GM18873 (cell line): ENCODE measurements at regions not wholly inside any gene's neighbourhood (a gene's known extent, or its start where the extent isn't known, plus 50 kb on each side); places are given as distances from the start of the nearest gene placed in this dataset.
"Not testable (repeated sequence)": the region's sequence is repeated elsewhere in the genome, so short reads cannot be mapped to it uniquely, and the experiment has no call there.

Experiments
- ATAC-seq: cut with Tn5 transposase; IDR thresholded peaks from one replicate; pipeline ENCODE4 v1.9.1; 2021; ENCODE audit warnings: mild to moderate bottlenecking, moderate library complexity, moderate number of reproducible peaks; ENCODE audit not compliant: unreplicated experiment, low FRiP score

DNA sequence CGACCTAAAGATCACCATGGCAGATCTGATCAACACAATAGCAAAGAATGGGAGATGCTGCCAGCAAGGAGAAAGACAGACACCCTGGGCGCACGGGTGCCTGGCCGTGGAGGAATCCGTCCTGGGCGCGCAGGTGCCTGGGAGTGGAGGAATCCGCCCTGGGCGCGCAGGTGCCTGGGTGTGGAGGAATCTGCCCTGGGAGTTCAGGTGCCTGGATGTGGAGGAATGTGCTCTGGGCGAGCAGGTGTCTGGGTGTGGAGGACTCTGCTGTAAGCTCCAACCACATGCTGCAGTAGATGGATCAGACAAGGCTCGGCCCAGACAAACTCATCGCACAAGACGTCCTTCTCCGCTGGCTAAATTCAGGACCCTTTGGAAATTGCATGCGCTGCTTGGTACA, 346.3 kb upstream of the ADARB2 start:
- no peak for ATAC-seq

DNA sequence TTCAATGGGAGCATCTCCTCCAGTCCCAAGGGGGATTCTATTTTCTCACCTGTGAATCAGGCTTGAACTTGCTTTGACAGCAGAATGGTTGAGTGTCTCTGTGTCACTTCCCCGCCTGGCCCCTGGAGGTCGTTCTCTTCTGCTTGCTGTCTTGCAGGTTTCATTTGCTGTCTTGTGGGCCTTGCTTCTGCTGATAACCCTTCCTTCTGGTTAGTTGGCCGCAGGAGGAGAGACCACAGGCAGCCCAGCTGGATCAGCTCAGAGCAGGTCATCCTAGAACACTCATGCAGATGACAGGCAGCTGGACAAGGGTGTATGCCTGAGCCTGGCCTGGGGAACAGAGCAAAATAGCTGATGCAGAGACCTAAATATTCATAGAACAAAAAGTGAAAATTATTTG, 344.2 kb upstream of the ADARB2 start:
- no peak for ATAC-seq

DNA sequence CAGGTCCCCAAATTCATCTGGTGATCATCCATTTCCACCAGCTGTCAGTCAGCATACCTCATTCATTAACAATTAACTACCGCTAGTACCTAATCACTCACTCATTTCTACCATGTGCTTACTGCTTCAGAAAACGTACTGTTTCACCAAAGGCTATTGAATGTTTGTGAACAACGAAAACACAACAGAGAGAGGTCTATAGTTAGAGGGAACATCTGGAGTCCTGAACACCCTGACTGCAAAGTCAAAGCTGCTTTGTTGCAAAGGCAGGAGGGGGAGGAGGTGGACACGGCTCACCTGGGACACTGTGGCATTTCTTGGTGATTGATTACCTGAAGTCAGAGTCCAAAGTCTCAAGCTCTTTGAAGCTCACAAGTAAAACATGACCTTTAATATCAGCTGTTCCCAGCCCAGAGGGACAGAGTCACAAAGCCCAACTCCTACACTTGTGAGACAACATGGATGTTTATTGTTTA, 342.3 kb upstream of the ADARB2 start:
- ATAC-seq = peak; percentile 74

DNA sequence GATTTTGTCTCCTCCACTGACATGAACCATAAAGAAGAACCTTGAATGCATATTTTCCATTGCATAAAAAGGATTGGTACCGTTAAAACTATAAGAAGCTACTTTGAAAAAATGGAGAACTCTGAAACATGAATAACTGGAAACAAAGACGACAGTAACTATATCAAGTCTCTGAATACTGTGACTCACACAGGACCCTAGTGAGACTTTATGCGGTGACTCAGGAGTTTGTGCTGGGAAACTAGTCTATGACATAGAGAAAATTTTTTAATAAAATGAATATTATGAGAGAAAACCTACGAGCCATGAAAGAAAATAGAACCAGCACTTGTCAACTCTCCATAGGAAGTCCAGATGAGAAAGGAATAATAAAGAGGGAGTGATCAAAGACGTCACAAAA, 339.9 kb upstream of the ADARB2 start:
- no peak for ATAC-seq

DNA sequence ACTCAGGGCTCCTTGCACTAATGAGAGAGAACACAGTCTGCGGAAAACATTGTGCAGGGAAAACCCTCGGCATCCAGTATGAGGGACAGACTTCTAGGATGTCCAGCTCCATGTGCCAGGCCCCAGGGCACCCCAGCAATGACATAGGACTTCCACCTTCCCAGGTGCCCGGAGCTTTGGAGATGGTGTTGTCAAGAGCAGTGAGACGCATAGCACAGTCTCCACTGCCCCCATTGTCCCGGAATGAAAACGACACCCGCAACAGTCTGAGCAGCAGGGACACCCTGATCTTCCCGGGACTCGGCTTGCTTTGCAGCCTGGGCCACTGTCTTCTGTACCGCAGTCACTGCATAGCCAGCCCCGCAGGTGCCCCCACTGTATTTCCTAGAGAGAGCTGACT, 339.2 kb upstream of the ADARB2 start:
- no peak for ATAC-seq

DNA sequence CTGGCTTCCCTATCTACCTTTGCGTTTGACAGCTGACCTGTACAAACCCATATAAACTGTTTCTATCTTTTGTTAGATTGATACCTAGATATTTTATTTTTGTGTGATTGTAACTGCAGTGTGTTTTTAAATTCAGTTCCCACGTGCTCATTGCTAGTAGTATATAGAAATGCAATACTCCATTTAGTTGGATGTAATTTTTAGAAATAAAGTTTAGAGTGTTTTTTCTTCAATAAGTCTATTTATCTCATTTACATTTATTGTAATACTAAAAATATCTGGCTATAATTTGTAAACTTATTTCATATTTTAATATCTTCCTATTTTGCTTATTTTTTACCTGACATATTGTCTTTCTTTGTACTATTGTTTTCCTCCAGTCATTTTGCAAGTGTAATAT, 329.7 kb upstream of the ADARB2 start:
- no peak for ATAC-seq

DNA sequence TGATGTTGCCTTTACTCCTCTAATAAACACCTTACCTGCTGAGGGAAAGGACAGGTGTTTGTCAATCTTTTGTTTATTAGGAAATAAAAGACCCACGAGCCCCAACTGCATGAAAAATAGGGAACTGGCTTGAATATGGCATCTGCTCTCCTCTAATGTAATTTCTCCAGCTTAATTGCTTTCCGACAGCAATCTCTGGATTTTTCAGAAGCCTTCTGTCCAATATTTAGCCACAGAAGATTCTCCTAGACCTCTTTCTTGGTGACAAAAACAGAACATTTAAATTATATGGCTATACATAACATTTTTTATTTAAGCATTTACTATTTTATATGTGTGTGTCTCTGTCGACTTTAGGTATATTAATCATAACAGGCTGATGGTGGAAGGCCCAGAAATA, 317.4 kb upstream of the ADARB2 start:
- ATAC-seq = no peak

DNA sequence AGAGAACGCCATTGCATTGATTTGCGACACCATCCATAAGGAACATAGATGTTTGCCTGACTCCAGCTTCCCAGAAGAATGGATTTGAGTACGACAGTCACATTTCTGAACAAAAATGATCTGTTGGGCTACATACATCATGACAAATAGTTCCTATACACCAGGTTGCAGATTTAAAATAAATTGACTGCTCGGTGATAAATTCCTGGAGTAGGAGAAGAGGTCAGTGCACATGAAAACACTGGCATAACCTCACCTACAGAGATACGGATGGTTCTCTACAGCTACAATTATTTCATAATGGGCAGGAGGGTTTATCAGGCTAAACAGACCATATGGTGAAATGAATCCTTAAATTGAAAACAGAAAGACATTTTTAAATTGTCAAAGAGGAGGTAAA, 316.5 kb upstream of the ADARB2 start:
- ATAC-seq = no peak

DNA sequence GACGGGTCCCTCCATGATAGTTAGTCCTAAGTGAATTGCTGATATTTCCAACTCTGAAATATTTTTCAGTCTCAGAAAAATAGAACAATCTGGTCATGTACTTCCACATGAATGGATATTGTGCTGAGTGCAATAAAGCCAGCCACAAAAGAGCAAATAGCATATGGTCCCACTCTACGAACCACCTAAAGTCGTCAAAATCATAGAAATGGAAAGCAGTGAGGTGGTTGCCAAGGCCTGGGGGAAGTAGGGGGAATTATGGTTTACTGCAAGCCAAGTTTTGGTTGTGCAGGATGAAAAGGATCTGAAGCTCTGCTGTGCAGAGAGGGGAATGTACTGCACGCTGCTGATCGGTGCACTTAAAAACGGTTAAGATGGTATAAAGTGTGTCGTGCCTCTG, 313.8 kb upstream of the ADARB2 start:
- ATAC-seq = no peak

DNA sequence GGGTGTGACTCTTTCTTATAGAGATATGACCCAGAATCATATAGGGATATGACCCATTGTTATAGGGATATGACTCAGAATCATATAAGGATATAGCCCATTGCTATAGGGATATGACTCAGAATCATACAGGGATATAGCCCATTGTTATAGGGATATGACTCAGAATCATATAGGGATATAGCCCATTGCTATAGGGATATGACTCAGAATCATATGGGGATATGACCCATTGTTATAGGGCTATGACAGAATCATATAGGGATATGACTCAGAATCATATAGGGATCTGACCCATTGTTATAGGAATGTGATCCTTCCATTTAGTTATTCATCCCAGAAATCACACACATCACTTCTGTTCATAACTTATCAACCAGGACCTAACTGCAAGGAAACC, 312.2 kb upstream of the ADARB2 start:
- ATAC-seq = no peak

DNA sequence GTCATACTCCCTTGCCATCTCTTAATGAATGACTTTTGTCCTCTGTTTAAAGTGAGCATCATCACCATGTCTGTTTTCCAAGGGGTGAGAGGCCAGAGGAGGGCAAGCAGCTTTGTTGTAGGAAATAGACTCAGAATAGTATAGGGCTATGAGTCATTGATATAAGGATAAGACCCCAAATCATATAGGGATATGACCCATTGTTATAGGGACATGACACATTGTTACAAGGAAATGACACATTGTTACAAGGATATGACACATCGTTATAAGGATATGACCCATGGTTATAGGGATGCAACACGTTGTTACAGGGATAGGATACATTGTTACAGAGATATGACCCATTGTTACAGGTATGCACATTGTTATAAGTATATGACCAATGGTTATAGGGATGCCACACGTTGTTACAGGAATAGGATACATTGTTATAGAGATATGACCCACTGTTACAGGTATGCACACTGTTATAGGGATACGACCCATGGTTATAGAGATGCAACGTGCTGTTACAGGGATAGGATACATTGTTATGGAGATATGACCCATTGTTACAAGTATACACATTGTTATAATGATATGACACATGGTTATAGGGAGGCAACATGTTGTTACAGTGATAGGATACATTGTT, 311.1 kb upstream of the ADARB2 start:
- no peak for ATAC-seq

DNA sequence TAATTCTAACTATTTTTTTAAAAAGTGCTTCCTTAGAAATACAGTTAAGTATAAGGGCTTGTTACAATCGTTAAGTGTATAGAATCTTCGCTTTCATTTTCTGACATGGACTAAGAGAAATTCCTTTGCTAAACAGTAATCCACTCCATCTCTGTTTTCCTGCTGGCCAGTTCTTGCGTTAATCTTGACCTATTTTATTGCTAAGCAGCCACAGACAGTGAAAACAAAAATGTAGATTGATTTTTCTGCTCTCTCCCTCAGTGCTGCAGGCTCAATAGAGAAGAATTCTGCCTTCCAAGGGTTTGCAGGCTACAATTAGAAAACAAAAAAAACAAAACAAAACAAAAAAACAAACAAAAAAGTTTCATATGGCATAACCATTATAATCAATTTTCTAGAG, 310.4 kb upstream of the ADARB2 start:
- no peak for ATAC-seq

DNA sequence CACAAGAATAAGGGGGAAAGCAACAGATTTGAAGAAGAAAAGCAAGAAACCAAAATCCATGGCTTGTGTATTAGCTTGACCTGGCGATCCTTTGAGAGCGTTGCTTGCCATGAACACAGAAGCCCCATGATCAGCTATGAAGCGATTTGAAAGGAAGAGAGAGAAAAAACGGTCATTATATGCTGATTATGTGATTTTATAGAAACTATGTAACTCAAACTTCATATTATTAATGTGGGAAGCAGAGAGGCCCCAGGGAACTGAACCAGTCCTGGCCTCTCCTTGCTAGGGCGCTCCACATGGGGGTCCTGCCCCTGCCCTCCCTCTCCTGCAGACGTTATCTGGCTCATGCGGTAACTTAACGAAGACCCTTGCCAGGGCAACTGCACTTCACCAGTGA, 306.1 kb upstream of the ADARB2 start:
- no peak for ATAC-seq

DNA sequence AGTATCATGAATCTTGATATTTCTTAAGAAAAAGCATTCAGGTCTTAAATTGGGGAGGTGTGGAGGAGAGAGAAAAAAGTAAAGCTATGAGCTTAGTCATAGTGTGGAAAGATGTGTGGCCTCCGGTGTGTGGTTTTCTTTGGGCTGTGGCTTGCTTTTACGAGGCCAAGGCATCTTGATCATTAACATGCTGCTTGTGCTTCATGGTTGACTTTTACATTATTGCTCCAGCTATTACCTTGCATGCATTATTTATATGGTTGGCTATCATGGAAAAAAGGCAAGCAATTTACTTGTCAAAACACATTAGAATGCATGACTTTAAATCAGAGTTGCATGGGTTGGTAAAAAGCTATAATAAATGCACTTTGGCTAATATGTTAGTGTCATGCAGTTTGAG, 300.7 kb upstream of the ADARB2 start:
- ATAC-seq = no peak

DNA sequence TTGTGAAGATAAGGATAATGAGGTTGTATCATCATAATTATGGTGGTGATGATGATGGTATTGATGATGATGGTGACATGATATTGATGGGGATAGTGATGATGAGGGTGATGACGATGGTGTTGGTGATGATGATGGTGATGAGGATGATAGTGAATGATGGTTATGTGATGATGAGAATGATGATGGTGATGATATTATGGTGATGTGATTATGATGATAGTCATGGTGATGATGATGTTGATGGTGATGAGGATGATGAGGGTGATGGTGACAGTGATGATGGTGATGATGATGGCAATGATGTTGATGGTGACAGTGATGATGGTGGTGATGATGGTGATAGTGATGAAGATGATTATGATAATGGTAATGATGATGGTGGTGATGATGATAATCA, 299.9 kb upstream of the ADARB2 start:
- no peak for ATAC-seq

DNA sequence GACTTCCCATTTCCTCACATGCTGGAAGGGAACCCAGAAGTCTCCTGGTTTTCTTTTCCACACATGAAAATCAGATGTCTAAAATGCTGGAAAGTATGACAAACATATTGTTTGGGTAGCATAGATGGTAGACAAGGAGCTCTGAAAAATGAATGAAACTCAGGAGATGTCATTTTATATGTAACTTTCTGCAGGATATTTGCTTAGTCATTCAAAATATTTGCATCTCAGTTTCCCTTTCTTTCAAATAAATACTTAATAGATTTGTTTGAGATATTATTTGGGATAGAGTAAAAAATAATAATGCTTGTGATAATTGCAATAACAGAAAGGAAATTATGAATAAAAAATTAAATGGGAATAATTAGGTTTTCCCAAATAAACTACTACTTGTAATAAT, 298.9 kb upstream of the ADARB2 start:
- no peak for ATAC-seq

DNA sequence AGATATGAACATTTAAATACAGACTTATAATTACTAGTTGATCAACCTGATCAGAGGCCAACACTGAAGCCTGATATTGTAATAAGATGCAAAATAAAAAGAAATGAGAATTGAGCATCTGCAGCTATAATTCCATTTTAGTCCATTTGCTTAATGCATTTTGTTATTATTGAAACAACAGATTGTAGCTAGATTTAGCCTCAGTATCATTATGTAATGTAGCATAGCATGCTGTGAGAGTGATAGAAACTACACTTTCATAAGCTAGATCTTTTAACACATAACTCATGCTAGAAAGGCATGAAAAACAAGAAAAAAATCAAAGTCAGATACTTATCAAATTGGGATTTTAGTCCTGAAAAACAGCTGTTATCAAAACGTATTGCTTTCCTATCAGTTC, 292.7 kb upstream of the ADARB2 start:
- no peak for ATAC-seq

DNA sequence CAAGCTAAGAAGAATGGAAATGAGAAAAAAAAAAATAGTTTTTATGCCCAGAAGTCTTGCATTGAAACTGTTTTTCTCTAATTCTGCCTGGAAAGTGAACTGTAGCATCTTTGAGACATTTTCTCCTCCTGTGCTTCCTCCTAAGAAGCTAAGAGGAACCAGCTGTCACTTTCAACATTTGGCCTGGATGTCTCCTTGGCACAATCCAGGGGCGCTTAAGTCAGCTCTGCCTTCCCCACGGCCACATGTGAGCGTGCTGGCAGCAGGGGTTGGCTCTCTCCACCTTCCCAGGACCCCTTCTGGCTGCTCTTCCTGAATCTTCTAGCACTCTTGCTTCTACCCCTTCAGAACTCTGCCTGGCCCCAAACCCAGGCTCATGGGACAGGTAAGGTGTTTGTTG, 289.6 kb upstream of the ADARB2 start:
- ATAC-seq = no peak

DNA sequence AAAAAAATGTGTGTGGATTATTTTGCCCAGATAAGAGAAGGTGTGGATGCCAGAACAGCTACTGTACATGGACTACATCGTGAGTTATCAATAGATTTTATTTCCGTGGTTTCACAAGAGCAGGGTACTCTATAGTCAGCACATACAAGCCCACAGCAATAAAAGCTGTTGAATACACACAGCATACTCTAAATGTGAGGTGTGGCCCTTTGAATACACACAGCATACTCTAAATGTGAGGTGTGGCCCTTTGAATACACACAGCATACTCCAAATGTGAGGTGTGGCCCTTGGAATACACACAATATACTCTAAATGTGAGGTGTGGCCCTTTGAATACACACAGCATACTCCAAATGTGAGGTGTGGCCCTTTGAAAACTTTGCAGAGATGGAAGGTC, 287.4 kb upstream of the ADARB2 start:
- not testable (repeated sequence) for ATAC-seq

DNA sequence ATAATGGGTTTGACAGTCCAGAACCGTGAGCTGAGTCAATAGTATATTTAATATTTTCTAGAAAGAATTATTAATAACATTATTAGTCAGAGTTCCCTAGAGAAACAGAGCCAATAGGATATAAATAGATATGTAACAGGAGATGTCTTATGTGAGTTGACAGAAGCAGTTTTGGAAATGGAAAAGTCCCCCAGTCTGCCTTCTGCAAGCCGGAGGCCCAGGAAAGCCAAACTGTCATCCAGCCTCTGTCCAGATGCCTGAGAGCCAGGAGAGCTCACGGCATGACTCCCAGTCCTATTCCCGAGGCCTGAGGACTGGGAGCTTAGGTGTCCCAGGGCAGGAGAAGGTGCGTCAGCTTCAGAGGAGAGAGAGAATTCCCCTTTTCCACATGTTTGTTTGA, 286.4 kb upstream of the ADARB2 start:
- ATAC-seq = no peak

DNA sequence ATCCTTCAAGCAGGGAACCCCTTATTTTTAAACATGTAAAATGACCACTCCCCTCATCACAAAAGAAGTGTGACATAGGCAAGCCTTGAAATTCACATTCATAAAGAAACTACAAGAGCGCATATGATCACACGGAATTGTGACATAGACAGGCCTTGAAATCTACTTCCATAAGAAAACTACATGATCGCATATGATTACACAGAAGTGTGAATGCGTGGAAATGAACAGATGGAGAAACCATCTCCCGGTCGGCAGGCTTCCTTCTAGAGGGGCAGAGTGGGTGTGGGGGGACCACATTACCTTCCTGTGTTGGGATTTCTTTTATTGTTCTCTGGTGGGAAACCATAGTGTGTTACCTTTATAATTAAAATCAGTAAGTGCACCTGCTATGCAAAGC, 285.1 kb upstream of the ADARB2 start:
- ATAC-seq = no peak

DNA sequence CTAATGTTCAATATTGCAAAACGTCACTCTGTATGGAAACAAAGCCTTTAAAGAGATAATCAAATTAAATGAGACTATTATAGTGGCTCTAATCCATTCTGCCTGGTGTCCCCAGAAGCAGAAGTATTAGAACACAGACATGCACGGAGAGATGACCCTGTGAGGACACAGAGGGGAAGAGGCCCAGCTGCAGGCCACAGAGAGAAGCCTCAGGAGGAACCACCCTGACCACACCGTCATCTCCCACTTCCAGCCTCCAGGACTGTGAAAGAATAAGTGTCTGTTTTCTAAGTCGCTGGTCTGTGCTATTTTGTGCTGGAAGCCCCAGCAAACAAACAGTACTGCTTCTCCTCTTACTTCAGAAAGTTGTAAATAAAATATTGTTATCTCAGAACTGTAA, 283.5 kb upstream of the ADARB2 start:
- no peak for ATAC-seq

DNA sequence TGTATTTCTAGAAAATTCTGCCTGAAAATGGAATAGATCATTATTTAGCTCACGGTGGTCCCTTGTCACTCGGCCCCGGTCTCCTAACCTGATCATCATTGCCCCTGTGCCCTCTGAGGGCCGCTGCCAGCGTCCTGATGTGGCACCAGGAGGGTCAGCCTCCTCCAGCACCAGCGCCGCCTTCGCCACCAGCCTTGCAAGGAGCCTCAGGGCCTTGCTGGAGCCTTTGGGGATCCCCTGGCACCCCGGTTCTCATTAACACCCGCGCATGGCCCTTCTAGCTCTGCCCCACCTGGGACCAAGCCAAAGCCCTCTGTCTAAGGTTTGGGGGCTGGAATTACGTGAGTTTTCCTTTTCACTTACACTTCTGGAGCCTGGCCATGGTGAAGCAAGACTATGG, 282.5 kb upstream of the ADARB2 start:
- no peak for ATAC-seq
